ENCODE measurements at regions not wholly inside any gene's neighbourhood (a gene's known extent, or its start where the extent isn't known, plus 50 kb on each side); places are given as distances from the start of the nearest gene placed in this dataset.

DNA sequence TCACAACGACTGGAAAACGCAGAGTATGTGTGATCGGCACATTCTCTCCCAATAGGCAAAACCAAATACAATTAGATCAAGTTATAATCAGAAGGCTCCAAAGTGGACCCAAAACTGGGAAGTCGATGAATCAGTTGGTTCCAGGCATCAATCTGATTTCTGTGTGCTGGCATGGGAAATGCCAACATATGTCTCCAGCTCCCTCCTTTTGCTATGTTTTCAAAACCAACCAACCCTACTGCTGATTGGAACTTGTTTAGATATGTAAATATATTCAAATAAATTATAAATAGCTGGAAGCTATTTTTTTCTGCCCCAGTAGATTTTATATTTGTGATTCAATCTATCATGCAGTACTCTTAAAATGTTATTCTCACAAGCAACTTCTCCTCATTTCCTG, 284.2 kb downstream of the HS3ST3B1 start:
- TF ChIP-seq EZH2phosphoT487 (IDR thresholded peaks at IDR 0.05; ENCODE audit: low read depth, severe bottlenecking, unreplicated experiment) (no peak), EZH2 (IDR thresholded peaks at IDR 0.05; ENCODE audit: borderline replicate concordance) (no peak)
- TF ChIP-seq, protein P1, sequence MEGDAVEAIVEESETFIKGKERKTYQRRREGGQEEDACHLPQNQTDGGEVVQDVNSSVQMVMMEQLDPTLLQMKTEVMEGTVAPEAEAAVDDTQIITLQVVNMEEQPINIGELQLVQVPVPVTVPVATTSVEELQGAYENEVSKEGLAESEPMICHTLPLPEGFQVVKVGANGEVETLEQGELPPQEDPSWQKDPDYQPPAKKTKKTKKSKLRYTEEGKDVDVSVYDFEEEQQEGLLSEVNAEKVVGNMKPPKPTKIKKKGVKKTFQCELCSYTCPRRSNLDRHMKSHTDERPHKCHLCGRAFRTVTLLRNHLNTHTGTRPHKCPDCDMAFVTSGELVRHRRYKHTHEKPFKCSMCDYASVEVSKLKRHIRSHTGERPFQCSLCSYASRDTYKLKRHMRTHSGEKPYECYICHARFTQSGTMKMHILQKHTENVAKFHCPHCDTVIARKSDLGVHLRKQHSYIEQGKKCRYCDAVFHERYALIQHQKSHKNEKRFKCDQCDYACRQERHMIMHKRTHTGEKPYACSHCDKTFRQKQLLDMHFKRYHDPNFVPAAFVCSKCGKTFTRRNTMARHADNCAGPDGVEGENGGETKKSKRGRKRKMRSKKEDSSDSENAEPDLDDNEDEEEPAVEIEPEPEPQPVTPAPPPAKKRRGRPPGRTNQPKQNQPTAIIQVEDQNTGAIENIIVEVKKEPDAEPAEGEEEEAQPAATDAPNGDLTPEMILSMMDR (IDR thresholded peaks at IDR 0.05; ENCODE audit: poor library complexity) = no peak

Data from hepatocyte (in vitro differentiated cells).